Aorta (tissue), 5 donors: ENCODE measurements at regions not wholly inside any gene's neighbourhood (a gene's known extent, or its start where the extent isn't known, plus 50 kb on each side); places are given as distances from the start of the nearest gene placed in this dataset.

ENCODE experiments used
- ATAC-seq: fragments of 200-7000 bp; cut with Tn5 transposase; one replicate; pipeline ENCODE4 v1.9.1; 2022; ENCODE audit warnings: moderate library complexity; ENCODE audit not compliant: low FRiP score
- DNase-seq, 2 donors: peaks; one replicate each; pipeline ENCODE4 v3.0.0-alpha.2; 2020
- H3K27ac ChIP-seq, 2 donors: one replicate each; pipeline ENCODE4 v1.5.1; 2013; ENCODE audit warnings: low read length in 2 of 2, mild to moderate bottlenecking in 2 of 2, moderate library complexity in 2 of 2, control low read depth in 1 of 2, inconsistent platforms in 1 of 2, low read depth in 1 of 2
- H3K27me3 ChIP-seq, 2 donors: one replicate each; pipeline ENCODE4 v1.6.1; 2013; ENCODE audit warnings: control low read depth in 1 of 2, low read length in 1 of 2, mild to moderate bottlenecking in 1 of 2, moderate library complexity in 1 of 2; ENCODE audit not compliant: insufficient read depth in 2 of 2, control insufficient read depth in 1 of 2
- H3K36me3 ChIP-seq, 2 donors: one replicate each; pipeline ENCODE4 v1.6.1; 2013; ENCODE audit warnings: control low read depth in 1 of 2, low read length in 1 of 2, mild to moderate bottlenecking in 1 of 2; ENCODE audit not compliant: insufficient read depth in 2 of 2, control insufficient read depth in 1 of 2
- H3K4me1 ChIP-seq, 2 donors: one replicate each; pipeline ENCODE4 v1.6.1; 2013; ENCODE audit warnings: low read length in 2 of 2, control low read depth in 1 of 2, mild to moderate bottlenecking in 1 of 2, moderate library complexity in 1 of 2; ENCODE audit not compliant: insufficient read depth in 2 of 2, control insufficient read depth in 1 of 2
- H3K4me3 ChIP-seq, 2 donors: one replicate each; pipeline ENCODE4 v1.5.1; 2013; ENCODE audit warnings: low read length in 2 of 2, control low read depth in 1 of 2, mild to moderate bottlenecking in 1 of 2
- H3K9me3 ChIP-seq: one replicate; pipeline ENCODE4 v1.6.1; 2013; ENCODE audit warnings: mild to moderate bottlenecking, low read length; ENCODE audit not compliant: control insufficient read depth
- WGBS, 2 donors: extraction: QIAGEN DNeasy Blood & Tissue Kit; methylation state at CpG; one replicate each; pipeline ENCODE4 v1.1.7; 2013; 5-methylcytosine and 5-hydroxymethylcytosine counted together
- intact Hi-C, 2 donors: fragments of 100-400 bp; cut with DNase I; formaldehyde crosslinking; loops; one replicate each; pipeline versions ENCODE4 v1.14.2 to v1.15.0; 2022
- donor health status: healthy with polysubstance abuse.
- donor health status: Bipolar disorder and iron deficiency.
- donor health status: DM: no; HTN: no; CAD: no.
- donor health status: DM: no; HTN: no; CAD: no.
- donor health status: DM: yes; HTN: yes; CAD: no.

DNA sequence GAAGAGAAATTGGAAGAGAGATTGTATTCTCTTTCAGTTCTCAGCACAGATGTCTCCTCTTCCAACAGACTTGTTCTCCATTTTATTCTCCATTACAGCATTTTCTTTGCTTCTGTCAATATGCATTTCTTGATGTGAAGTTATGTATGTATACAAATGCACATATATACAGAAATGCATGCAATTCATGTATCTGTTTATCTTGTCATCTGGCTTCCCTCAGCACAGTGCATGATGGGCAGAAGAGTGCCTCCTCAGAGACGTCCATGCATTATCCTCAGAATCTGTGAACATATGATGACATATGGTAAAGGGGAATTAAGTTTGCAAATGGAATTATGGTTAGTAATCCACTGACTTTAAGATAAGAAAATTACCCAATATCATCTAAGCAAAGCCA, 106.7 kb upstream of the VWC2 start:
- intact Hi-C loops, result no loop called here
- no peak overlapping the region for H3K4me3 ChIP-seq
- no peaks in the 10 kb centered on the region for H3K4me1 ChIP-seq
- H3K36me3 ChIP-seq, result no peaks in the 10 kb centered on the region
- peaks cover 2% of the 10 kb centered on the region for H3K9me3 ChIP-seq
- H3K27ac ChIP-seq, result no peak overlapping the region
- no peak for ATAC-seq
- DNase-seq, result no peak
- 69 to 74% methylated on average over 1 of the region's 1 CpG for WGBS, 2 donors
- no peaks in the 10 kb centered on the region for H3K27me3 ChIP-seq

GRCh38 chr7:49669285-49669684, 104.2 kb upstream of the VWC2 start:
- DNase-seq, result no peak
- Histone ChIP-seq H3K27me3 (no peaks in the 10 kb centered on the region), H3K27ac (no peak overlapping the region), H3K4me3 (no peak overlapping the region), H3K4me1 (no peaks in the 10 kb centered on the region), H3K36me3 (no peaks in the 10 kb centered on the region), H3K9me3 (peaks cover 2% of the 10 kb centered on the region)
- intact Hi-C loops, result no loop called here
- 70 to 76% methylated on average over 1 of the region's 1 CpG for WGBS, 2 donors
- no peak for ATAC-seq

GRCh38 chr7:49669692-49670260, 103.7 kb upstream of the VWC2 start:
- intact Hi-C loops, result no loop called here
- H3K36me3 ChIP-seq, result no peaks in the 10 kb centered on the region
- ATAC-seq (no peak), DNase-seq (no peak)
- H3K4me3 ChIP-seq, result no peak overlapping the region
- WGBS, 2 donors, result 83 to 84% methylated on average over 16 of the region's 16 CpGs
- H3K9me3 ChIP-seq, result peaks cover 2% of the 10 kb centered on the region
- no peak overlapping the region for H3K27ac ChIP-seq
- no peaks in the 10 kb centered on the region for H3K4me1 ChIP-seq
- H3K27me3 ChIP-seq, result no peaks in the 10 kb centered on the region

- ATAC-seq (no peak), DNase-seq (no peak)
- intact Hi-C loops, result no loop called here
- WGBS, 2 donors, result 70% methylated on average over 4 of the region's 4 CpGs
- H3K4me1 ChIP-seq, result no peaks in the 10 kb centered on the region
- no peak overlapping the region for H3K27ac ChIP-seq
- no peak overlapping the region for H3K4me3 ChIP-seq
- no peaks in the 10 kb centered on the region for H3K36me3 ChIP-seq
- H3K27me3 ChIP-seq, result no peaks in the 10 kb centered on the region
- peaks cover 2% of the 10 kb centered on the region for H3K9me3 ChIP-seq
These were observed 102.4 kb upstream of the VWC2 start for GRCh38 chr7:49670991-49671390.

GRCh38 chr7:49692516-49692915, 80.9 kb upstream of the VWC2 start:
- Histone ChIP-seq H3K9me3 (no peaks in the 10 kb centered on the region), H3K27ac (no peak overlapping the region), H3K4me3 (no peak overlapping the region), H3K36me3 (no peaks in the 10 kb centered on the region), H3K27me3 (no peaks in the 10 kb centered on the region), H3K4me1 (no peaks in the 10 kb centered on the region)
- 9 to 21% methylated on average over 2 of the region's 2 CpGs for whole genome bisulfite sequencing, 2 donors
- ATAC-seq (no peak), DNase-seq (no peak)
- intact Hi-C loops, result no loop called here

GRCh38 chr7:49695971-49696370, 77.5 kb upstream of the VWC2 start:
- ATAC-seq (no peak), DNase-seq (no peak)
- H3K27me3 ChIP-seq, result no peaks in the 10 kb centered on the region
- 83 to 86% methylated on average over 5 of the region's 5 CpGs for WGBS, 2 donors
- no peaks in the 10 kb centered on the region for H3K9me3 ChIP-seq
- no peak overlapping the region for H3K4me3 ChIP-seq
- no peaks in the 10 kb centered on the region for H3K4me1 ChIP-seq
- intact Hi-C loops, result no loop called here
- no peak overlapping the region for H3K27ac ChIP-seq
- no peaks in the 10 kb centered on the region for H3K36me3 ChIP-seq

DNA sequence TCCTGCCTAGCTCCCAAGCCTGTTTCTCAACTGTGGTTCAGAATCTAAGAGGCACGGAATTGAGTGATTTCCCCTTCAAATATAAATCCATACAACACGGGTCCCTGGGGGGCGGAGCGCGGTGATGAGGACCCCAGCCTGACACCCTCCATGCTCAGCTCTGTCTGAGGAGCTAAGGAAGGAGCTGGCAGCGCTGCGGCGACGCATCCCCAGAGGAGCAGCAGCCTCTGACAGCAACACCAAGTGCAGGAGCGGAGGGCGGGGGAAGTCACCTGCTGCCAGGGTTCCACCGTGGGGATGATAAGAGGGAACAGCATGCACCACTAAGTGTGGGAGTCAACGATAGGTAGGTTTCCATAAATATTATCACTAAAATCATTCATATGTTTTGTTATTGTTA, 72.6 kb upstream of the VWC2 start:
- no peak for ATAC-seq
- intact Hi-C loops, result no loop called here
- no peak for DNase-seq
- H3K27me3 ChIP-seq, result no peaks in the 10 kb centered on the region
- no peak overlapping the region for H3K27ac ChIP-seq
- WGBS, 2 donors, result 89 to 91% methylated on average over 13 of the region's 13 CpGs
- no peaks in the 10 kb centered on the region for H3K4me1 ChIP-seq
- no peaks in the 10 kb centered on the region for H3K9me3 ChIP-seq
- no peak overlapping the region for H3K4me3 ChIP-seq
- H3K36me3 ChIP-seq, result no peaks in the 10 kb centered on the region

DNA sequence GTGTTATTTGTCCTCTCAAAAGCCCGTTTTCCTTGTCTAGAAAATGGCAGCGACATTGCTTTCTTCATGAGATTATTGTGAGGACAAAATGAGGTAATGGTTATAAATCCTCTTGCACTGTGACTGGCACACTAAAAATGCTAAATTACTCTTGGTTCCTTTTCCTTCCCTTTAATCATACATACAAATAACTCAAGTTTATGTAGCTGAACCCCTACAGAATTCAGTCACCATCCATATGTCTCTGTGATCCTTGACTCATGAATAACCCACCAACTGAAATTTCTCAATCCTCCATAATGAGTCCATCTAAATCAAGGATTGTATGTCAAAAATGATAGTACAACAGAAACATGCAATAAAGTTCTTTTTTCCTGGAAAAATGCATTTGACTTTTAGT, 71.3 kb upstream of the VWC2 start:
- Histone ChIP-seq H3K4me1 (no peaks in the 10 kb centered on the region), H3K9me3 (no peaks in the 10 kb centered on the region), H3K4me3 (no peak overlapping the region), H3K36me3 (no peaks in the 10 kb centered on the region), H3K27ac (no peak overlapping the region), H3K27me3 (no peaks in the 10 kb centered on the region)
- no peak for ATAC-seq
- DNase-seq, result no peak
- intact Hi-C loops, result no loop called here
- 30 to 44% methylated on average over 2 of the region's 2 CpGs for WGBS, 2 donors

DNA sequence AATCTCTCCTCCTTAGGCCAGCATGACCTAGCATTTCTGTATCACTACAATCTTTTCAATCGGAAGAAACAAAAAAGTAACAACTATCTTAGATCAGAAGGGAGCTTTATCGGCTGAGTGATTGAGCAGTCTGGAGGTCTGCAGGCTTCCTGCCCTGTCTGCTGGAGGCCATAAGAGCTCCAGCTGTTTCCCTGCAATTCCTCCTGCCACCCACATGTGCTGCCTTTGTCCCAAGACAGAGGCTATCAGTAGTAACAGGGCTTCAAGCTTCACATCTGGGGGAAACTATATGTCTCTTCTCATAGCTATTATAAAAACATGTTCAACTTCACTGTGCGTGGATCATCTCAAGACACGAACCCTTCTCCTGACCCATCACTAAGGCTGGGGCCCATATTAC, 70.1 kb upstream of the VWC2 start:
- Histone ChIP-seq H3K36me3 (no peaks in the 10 kb centered on the region), H3K27ac (no peak overlapping the region), H3K27me3 (no peaks in the 10 kb centered on the region), H3K4me1 (no peaks in the 10 kb centered on the region), H3K4me3 (no peak overlapping the region), H3K9me3 (no peaks in the 10 kb centered on the region)
- DNase-seq (no peak), ATAC-seq (no peak)
- intact Hi-C loops, result no loop called here
- WGBS, 2 donors, result 73 to 75% methylated on average over 4 of the region's 4 CpGs
